NOMO-1 treated with DMSO at 0.1 percent for 48 hours (cell line): ENCODE measurements at regions not wholly inside any gene's neighbourhood (a gene's known extent, or its start where the extent isn't known, plus 50 kb on each side); places are given as distances from the start of the nearest gene placed in this dataset.

Source experiments
- DNase-seq: peaks from one replicate; lab custom pipeline; 2025; ENCODE audit not compliant: unreplicated experiment; lab: John Stamatoyannopoulos, UW

DNA sequence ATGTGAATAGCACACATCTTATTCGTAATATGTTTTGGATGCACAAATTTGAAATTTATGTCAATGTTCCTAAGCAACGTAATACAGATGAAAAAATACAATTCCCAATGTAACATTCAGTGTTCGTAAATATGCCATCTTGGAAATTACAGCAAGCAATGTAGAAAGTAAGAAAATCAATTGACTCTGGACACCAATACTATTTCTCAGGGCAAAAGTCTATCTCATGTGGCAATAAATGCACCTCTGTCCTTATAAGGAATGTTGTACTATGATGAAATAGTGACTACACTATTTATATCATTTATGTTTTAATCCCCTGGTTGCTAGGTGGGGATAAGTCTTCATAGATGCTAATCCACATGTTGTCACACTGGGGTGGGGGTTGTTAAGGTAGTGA, 251.2 kb downstream of the GXYLT1 start:
- DNase-seq, result no peak

GRCh38 chr12:41892302-41892701, 252.4 kb downstream of the GXYLT1 start:
- no peak for DNase-seq

DNA sequence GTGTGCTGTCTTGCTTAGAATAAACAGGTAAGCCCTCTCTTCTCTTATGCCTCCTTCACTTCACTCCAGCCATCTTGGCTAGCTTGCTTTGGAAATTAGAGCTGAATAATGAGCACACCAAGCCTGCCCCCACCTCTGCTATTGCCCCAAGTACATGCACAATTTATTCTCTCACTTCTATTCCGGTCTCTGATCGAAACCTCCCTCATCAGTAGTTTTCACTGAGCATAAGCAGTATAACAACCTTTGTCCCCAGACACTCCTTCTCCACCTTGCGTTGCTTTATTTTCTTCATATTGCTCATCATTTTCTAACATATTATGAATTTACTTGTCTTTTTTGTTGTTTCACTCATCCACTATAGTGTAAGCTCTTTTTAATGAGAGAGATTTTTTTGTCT, 253.4 kb downstream of the GXYLT1 start:
- DNase-seq, result no peak

DNA sequence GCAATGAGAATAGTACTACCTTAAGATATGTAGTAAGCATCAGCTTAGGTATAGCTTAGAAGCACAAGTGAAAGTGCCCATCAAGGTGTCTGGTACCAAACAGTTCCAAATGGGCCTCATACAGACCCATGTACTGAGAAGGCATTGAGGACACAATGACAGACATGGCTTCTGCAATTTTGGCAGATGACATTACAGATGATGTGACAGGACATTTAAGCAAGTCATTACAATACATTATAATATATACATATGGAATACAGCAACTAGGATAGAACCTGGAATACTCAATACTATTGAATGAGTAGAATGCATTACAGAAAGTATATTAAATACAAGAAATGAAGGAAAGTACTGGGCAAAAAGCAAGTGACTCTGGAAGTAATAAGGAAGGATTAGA, 256.4 kb downstream of the GXYLT1 start:
- no peak for DNase-seq

- no peak for DNase-seq
These were observed 262.5 kb downstream of the GXYLT1 start for GRCh38 chr12:41881891-41882805.

DNA sequence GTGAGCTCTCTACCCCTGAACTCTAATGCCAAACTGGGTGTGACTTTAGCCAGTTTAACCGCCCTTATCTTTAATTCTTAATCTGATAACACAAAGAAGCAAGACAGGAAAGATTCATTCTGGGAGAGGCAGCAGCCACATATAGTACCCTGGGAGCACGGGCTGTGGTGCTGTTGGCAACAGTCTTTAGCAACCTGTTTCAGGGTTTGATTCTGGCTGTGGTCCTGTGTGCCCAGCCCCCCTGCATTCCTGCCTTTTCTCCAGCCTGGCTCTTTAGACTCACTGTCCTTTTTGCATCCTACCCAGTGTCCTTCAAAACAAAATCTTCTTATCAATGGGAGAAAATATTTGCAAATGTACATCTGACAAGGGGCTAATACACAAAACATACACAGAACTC, 275.2 kb downstream of the GXYLT1 start:
- no peak for DNase-seq

DNA sequence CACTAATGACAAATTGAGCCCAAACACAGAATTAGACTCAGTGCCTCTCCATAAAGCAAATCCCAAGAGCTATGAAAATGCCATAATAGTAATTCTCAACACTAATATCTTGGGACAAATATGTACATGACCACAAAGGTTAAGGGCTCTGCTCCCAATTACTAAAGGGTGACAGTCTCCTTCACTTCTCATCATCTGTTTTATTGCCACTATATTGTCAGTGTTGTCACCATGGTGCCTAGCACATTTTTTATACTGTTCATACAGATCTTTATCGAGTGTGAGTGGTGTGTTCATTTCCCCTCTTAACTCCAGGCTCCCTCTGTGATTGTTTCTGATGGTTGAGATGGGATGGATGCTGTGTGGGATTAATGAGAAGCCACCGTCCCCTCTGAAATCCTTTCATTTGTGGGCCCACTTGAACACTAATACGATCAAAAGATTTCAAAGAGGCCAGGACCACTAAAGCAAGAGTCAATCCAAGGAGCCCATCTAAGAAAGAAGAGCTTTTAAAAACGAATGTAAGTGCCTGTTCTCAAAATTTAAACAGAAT, 277.7 kb downstream of the GXYLT1 start:
- DNase-seq, result no peak

DNA sequence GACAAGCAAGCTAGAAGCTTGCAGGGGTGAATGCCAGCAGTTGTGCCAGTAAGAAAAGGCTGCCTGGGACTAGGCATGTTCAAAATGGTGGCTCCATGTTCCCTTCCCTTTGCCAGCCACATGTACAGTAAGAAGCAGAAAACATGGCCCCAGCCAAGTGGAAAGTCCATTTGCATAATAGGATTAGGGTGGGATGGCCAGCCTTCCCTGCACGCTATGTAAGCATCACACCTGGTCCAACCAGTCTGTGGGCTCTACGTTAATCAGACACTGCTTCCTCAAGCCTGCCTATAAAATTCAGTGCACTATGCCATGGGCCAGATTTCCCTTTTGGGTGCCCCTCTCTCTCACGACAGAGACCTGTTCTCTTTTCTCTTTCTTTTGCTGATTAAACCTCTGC, 288.4 kb downstream of the GXYLT1 start:
- no peak for DNase-seq

GRCh38 chr12:41850046-41850445, 294.6 kb downstream of the GXYLT1 start:
- peak; percentile 91 for DNase-seq

- no peak for DNase-seq
These were observed 298.0 kb downstream of the GXYLT1 start for GRCh38 chr12:41846718-41847117.

DNA sequence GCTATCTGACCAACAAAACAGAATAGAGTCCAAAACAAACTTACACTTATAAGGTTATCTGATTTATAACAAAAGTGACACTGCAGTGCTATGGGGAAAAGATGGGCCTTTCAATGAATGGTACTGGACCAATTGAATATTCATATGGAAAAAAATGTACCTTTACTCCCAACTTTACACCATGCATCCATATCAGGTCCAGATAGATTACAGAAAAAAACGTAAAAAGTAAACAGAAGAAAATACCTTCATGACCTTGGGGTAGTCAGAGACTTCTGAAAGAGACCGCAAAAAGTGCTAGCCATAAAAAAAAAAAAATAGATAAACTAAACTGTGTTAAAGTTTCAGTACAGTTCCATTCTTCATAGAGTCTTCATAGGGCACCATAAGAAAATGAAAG, 308.3 kb downstream of the GXYLT1 start:
- DNase-seq, result no peak

GRCh38 chr12:41835556-41835955, 309.1 kb downstream of the GXYLT1 start:
- DNase-seq, result peak; percentile 49

DNA sequence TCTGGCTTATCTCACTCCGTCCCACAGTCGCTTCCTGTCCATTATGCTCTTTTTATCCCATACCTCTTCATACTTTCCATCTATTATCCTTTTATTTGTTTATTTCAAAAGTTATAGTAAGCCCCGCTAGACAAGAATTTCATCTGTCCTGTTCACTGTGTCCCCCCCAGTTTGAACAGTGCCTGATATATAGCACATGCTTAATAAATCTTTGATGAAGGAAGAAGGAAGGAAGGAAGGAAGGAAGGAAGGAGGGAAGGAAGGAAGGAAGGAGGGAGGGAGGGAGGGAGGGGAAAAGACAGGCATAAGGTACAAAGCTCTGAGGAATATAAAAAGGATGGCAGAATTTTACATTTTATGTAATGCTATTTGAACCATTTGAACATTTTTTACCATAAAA, 324.7 kb downstream of the GXYLT1 start:
- no peak for DNase-seq

GRCh38 chr12:41804026-41804425, 340.6 kb downstream of the GXYLT1 start:
- no peak for DNase-seq

DNA sequence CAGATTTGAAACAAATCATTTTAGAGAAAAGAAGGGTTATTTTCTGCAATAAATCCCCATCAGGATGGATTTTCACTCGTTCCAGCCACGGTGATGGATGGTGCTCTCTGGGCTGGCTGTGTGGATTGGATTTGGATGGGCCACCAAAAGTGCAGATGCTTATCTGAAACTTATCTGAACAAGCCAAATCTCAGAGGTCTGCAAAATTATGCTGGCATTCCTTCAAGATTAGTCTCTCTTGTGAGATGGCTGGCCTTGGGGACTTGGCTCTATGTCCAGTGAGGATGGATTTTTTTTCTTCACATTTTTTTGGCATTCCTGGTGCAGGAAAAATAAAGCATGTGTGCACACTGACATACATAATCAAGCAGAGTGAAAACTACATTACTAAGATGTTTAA, 341.9 kb downstream of the GXYLT1 start:
- DNase-seq, result no peak

DNA sequence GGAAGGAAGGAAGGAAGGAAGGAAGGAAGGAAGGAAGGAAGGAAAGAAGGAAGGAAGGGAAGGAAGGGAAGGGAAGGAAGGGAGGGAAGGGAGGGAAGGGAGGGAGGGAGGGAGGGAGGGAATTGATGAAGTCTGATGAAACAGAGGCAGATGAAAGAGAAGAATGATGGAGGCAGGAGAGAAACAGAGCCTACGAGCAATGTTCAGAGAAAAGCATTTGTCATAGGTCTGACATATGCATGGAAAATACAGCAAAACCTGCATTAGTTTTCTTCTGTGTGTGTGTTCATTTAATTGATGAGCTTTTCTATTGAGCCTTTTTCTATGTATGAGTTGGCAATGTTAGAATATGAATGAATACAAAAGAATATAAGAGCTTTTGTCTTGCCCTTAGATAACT, 343.4 kb downstream of the GXYLT1 start:
- DNase-seq, result no peak

- no peak for DNase-seq
These were observed 345.0 kb downstream of the GXYLT1 start for GRCh38 chr12:41799671-41800070.

DNA sequence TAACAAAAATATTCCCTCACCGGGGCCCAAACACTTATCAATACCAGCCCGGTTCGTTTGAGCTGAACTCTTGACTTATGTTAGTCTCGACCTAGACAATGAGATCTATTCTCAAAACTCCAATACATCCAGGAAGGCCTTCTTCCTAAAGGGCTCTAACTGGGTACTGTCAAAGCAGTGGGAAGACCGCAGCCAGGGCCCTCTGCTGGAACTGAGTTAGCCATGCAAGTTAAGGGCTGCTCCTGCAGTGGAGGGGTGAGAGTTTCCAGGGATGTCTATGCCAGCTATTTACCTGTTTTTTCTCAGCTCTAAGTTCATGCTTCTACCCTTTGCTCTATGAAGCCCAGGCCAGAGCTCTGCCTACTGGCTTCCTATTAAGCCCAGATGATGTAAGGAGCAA, 348.8 kb downstream of the GXYLT1 start:
- DNase-seq, result no peak

GRCh38 chr12:41795051-41795600, 349.5 kb downstream of the GXYLT1 start:
- no peak for DNase-seq

DNA sequence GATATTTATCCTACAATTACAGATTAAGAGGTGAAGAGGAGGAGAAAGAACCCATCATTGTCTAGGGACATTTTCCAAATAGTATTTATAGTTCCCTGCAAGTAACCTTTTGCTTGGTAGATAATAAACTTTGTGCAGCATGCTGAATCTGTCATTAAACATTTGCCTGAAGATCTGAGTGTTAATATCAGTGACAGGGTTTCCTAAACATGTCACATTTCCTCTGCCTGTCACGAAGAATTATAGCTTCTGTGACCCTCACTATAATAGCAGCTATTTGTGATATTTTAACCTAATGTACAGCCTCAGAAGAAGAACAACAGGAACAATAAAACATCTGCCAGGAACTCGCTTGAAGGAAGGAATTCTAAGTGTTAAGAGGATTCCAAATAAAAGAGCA, 350.3 kb downstream of the GXYLT1 start:
- no peak for DNase-seq

DNA sequence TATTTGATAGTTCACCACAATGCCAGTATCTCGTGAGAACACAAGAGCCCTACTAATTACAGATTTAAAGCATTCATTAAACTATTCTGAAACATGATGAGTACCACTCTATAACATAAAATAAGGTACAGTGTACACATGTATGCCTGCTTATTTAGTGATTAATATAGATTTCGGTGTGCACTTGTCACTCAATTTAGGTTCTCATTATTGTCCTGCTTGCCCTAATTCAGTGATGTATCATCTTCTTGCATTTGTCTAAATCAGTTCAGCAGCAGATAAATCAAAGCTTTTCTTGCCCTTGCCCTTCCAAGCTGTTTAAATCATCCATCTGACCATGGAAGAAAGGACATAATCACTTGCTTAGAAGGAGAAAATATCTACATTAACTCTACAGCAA, 359.7 kb downstream of the GXYLT1 start:
- no peak for DNase-seq

- no peak for DNase-seq
These were observed 365.7 kb downstream of the GXYLT1 start for GRCh38 chr12:41778934-41779333.
